ENCODE measurements at regions not wholly inside any gene's neighbourhood (a gene's known extent, or its start where the extent isn't known, plus 50 kb on each side); places are given as distances from the start of the nearest gene placed in this dataset.

GRCh38 chr5:175329976-175330375, 114.0 kb downstream of the DRD1 start:
- DNase-seq: no peak
- Histone ChIP-seq H3K36me3 (no peaks in the 10 kb centered on the region), H3K27me3 (no peaks in the 10 kb centered on the region), H3K4me1 (no peaks in the 10 kb centered on the region), H3K9me3 (no peaks in the 10 kb centered on the region), H3K4me3 (ENCODE audit: low read depth, low read length) (no peak overlapping the region)
- no peak for TF ChIP-seq CTCF (IDR thresholded peaks at IDR 0.05; ENCODE audit: low read depth, low read length)

GRCh38 chr5:175328687-175329086, 115.3 kb downstream of the DRD1 start:
- H3K27me3 ChIP-seq: no peaks in the 10 kb centered on the region
- no peaks in the 10 kb centered on the region for H3K36me3 ChIP-seq
- no peaks in the 10 kb centered on the region for H3K9me3 ChIP-seq
- DNase-seq: no peak
- TF ChIP-seq CTCF (IDR thresholded peaks at IDR 0.05; ENCODE audit: low read depth, low read length): no peak
- no peak overlapping the region for H3K4me3 ChIP-seq (ENCODE audit: low read depth, low read length)
- no peaks in the 10 kb centered on the region for H3K4me1 ChIP-seq

- Histone ChIP-seq H3K36me3 (no peaks in the 10 kb centered on the region), H3K27me3 (no peaks in the 10 kb centered on the region), H3K9me3 (no peaks in the 10 kb centered on the region), H3K4me1 (no peaks in the 10 kb centered on the region), H3K4me3 (ENCODE audit: low read depth, low read length) (no peak overlapping the region)
- TF ChIP-seq CTCF (IDR thresholded peaks at IDR 0.05; ENCODE audit: low read depth, low read length): no peak
- no peak for DNase-seq
Measured at GRCh38 chr5:175328176-175328575, 115.8 kb downstream of the DRD1 start.

- H3K4me1 ChIP-seq: no peaks in the 10 kb centered on the region
- no peaks in the 10 kb centered on the region for H3K36me3 ChIP-seq
- H3K9me3 ChIP-seq: no peaks in the 10 kb centered on the region
- H3K4me3 ChIP-seq (ENCODE audit: low read depth, low read length): no peak overlapping the region
- 0 out of 2 replicates have a peak, but pooled peaks cover 4% of the 10 kb centered on the region for H3K27me3 ChIP-seq
- TF ChIP-seq CTCF (IDR thresholded peaks at IDR 0.05; ENCODE audit: low read depth, low read length): no peak
- DNase-seq: no peak
Measured at GRCh38 chr5:175325681-175326080, 118.3 kb downstream of the DRD1 start.

- no peaks in the 10 kb centered on the region for H3K4me1 ChIP-seq
- H3K9me3 ChIP-seq: no peaks in the 10 kb centered on the region
- no peak overlapping the region for H3K4me3 ChIP-seq (ENCODE audit: low read depth, low read length)
- DNase-seq: no peak
- no peak for TF ChIP-seq CTCF (IDR thresholded peaks at IDR 0.05; ENCODE audit: low read depth, low read length)
- H3K36me3 ChIP-seq: no peaks in the 10 kb centered on the region
- peaks cover 4% of the 10 kb centered on the region; the same call in 1 of the 2 replicates for H3K27me3 ChIP-seq
Measured at GRCh38 chr5:175321927-175322532, 122.0 kb downstream of the DRD1 start.

GRCh38 chr5:175319199-175319598, 124.8 kb downstream of the DRD1 start:
- no peaks in the 10 kb centered on the region for H3K4me1 ChIP-seq
- H3K27me3 ChIP-seq: peaks cover 9% of the 10 kb centered on the region
- H3K36me3 ChIP-seq: no peaks in the 10 kb centered on the region
- no peak overlapping the region for H3K4me3 ChIP-seq (ENCODE audit: low read depth, low read length)
- no peak for TF ChIP-seq CTCF (IDR thresholded peaks at IDR 0.05; ENCODE audit: low read depth, low read length)
- H3K9me3 ChIP-seq: no peaks in the 10 kb centered on the region
- DNase-seq: no peak
